ENCODE measurements at regions not wholly inside any gene's neighbourhood (a gene's known extent, or its start where the extent isn't known, plus 50 kb on each side); places are given as distances from the start of the nearest gene placed in this dataset.

- Histone ChIP-seq H3K4me1 (ENCODE audit: control insufficient read depth in 1 of 2, insufficient read depth in 2 of 2, low read length in 2 of 2) (no peaks in the 10 kb centered on the region), H3K4me3 (ENCODE audit: low read length in 2 of 2) (no peak overlapping the region), H3K27me3 (ENCODE audit: control insufficient read depth in 1 of 2, insufficient read depth in 2 of 2, low read length in 1 of 2) (no peaks in the 10 kb centered on the region), H3K9me3 (ENCODE audit: control insufficient read depth, low read length) (no peaks in the 10 kb centered on the region), H3K27ac (ENCODE audit: low read depth in 1 of 2, low read length in 2 of 2) (no peak overlapping the region), H3K36me3 (ENCODE audit: control insufficient read depth in 1 of 2, insufficient read depth in 2 of 2, low read length in 1 of 2) (no peaks in the 10 kb centered on the region)
- DNase-seq (no peak), ATAC-seq (ENCODE audit: low FRiP score) (no peak)
- WGBS, 2 donors: 87 to 93% methylated on average over 3 of the region's 3 CpGs
- intact Hi-C loops (cut with DNase I): no loop called here
These were observed 96.4 kb downstream of the ACTL7B start for GRCh38 chr9:108759399-108759798.

GRCh38 chr9:108756746-108757490, 98.9 kb downstream of the ACTL7B start:
- Histone ChIP-seq H3K27ac (ENCODE audit: low read depth in 1 of 2, low read length in 2 of 2) (no peak overlapping the region), H3K27me3 (ENCODE audit: control insufficient read depth in 1 of 2, insufficient read depth in 2 of 2, low read length in 1 of 2) (no peaks in the 10 kb centered on the region), H3K36me3 (ENCODE audit: control insufficient read depth in 1 of 2, insufficient read depth in 2 of 2, low read length in 1 of 2) (no peaks in the 10 kb centered on the region), H3K9me3 (ENCODE audit: control insufficient read depth, low read length) (no peaks in the 10 kb centered on the region), H3K4me1 (ENCODE audit: control insufficient read depth in 1 of 2, insufficient read depth in 2 of 2, low read length in 2 of 2) (no peaks in the 10 kb centered on the region), H3K4me3 (ENCODE audit: low read length in 2 of 2) (no peak overlapping the region)
- 67 to 80% methylated on average over 3 of the region's 3 CpGs for WGBS, 2 donors
- intact Hi-C loops (cut with DNase I): no loop called here
- no peak for DNase-seq
- ATAC-seq (ENCODE audit: low FRiP score): no peak

- ATAC-seq (ENCODE audit: low FRiP score): no peak
- H3K36me3 ChIP-seq (ENCODE audit: control insufficient read depth in 1 of 2, insufficient read depth in 2 of 2, low read length in 1 of 2): no peaks in the 10 kb centered on the region
- no peaks in the 10 kb centered on the region for H3K9me3 ChIP-seq (ENCODE audit: control insufficient read depth, low read length)
- 94 to 97% methylated on average over 3 of the region's 3 CpGs for WGBS, 2 donors
- intact Hi-C loops (cut with DNase I): no loop called here
- H3K4me1 ChIP-seq (ENCODE audit: control insufficient read depth in 1 of 2, insufficient read depth in 2 of 2, low read length in 2 of 2): no peaks in the 10 kb centered on the region
- H3K27ac ChIP-seq (ENCODE audit: low read depth in 1 of 2, low read length in 2 of 2): no peak overlapping the region
- no peak for DNase-seq
- no peak overlapping the region for H3K4me3 ChIP-seq (ENCODE audit: low read length in 2 of 2)
- no peaks in the 10 kb centered on the region for H3K27me3 ChIP-seq (ENCODE audit: control insufficient read depth in 1 of 2, insufficient read depth in 2 of 2, low read length in 1 of 2)
These were observed 99.8 kb downstream of the ACTL7B start for GRCh38 chr9:108755979-108756378.

GRCh38 chr9:108751369-108751768, 104.4 kb downstream of the ACTL7B start:
- no peaks in the 10 kb centered on the region for H3K4me1 ChIP-seq (ENCODE audit: control insufficient read depth in 1 of 2, insufficient read depth in 2 of 2, low read length in 2 of 2)
- no peak for ATAC-seq (ENCODE audit: low FRiP score)

GRCh38 chr9:108750661-108751215, 105.0 kb downstream of the ACTL7B start:
- Histone ChIP-seq H3K4me1 (ENCODE audit: control insufficient read depth in 1 of 2, insufficient read depth in 2 of 2, low read length in 2 of 2) (no peaks in the 10 kb centered on the region), H3K36me3 (ENCODE audit: control insufficient read depth in 1 of 2, insufficient read depth in 2 of 2, low read length in 1 of 2) (no peaks in the 10 kb centered on the region), H3K27ac (ENCODE audit: low read depth in 1 of 2, low read length in 2 of 2) (no peak overlapping the region), H3K9me3 (ENCODE audit: control insufficient read depth, low read length) (no peaks in the 10 kb centered on the region), H3K4me3 (ENCODE audit: low read length in 2 of 2) (no peak overlapping the region), H3K27me3 (ENCODE audit: control insufficient read depth in 1 of 2, insufficient read depth in 2 of 2, low read length in 1 of 2) (no peaks in the 10 kb centered on the region)
- 75 to 78% methylated on average over 6 of the region's 6 CpGs for WGBS, 2 donors
- ATAC-seq (ENCODE audit: low FRiP score) (no peak), DNase-seq (no peak)
- intact Hi-C loops (cut with DNase I): no loop called here

More at GRCh38 chr9:108751369-108751768, 104.4 kb downstream of the ACTL7B start:
- Histone ChIP-seq H3K36me3 (ENCODE audit: control insufficient read depth in 1 of 2, insufficient read depth in 2 of 2, low read length in 1 of 2) (no peaks in the 10 kb centered on the region), H3K9me3 (ENCODE audit: control insufficient read depth, low read length) (no peaks in the 10 kb centered on the region), H3K27ac (ENCODE audit: low read depth in 1 of 2, low read length in 2 of 2) (no peak overlapping the region), H3K4me3 (ENCODE audit: low read length in 2 of 2) (no peak overlapping the region), H3K27me3 (ENCODE audit: control insufficient read depth in 1 of 2, insufficient read depth in 2 of 2, low read length in 1 of 2) (no peaks in the 10 kb centered on the region)
- intact Hi-C loops (cut with DNase I): no loop called here
- DNase-seq: no peak

- no peak overlapping the region for H3K4me3 ChIP-seq (ENCODE audit: low read length in 2 of 2)
- H3K27me3 ChIP-seq (ENCODE audit: control insufficient read depth in 1 of 2, insufficient read depth in 2 of 2, low read length in 1 of 2): no peaks in the 10 kb centered on the region
- H3K36me3 ChIP-seq (ENCODE audit: control insufficient read depth in 1 of 2, insufficient read depth in 2 of 2, low read length in 1 of 2): no peaks in the 10 kb centered on the region
- DNase-seq (no peak), ATAC-seq (ENCODE audit: low FRiP score) (no peak)
- no peak overlapping the region for H3K27ac ChIP-seq (ENCODE audit: low read depth in 1 of 2, low read length in 2 of 2)
- H3K4me1 ChIP-seq (ENCODE audit: control insufficient read depth in 1 of 2, insufficient read depth in 2 of 2, low read length in 2 of 2): no peaks in the 10 kb centered on the region
- H3K9me3 ChIP-seq (ENCODE audit: control insufficient read depth, low read length): no peaks in the 10 kb centered on the region
- intact Hi-C loops (cut with DNase I): no loop called here
These were observed 107.0 kb downstream of the ACTL7B start for GRCh38 chr9:108748776-108749175.

- DNase-seq: no peak
- ATAC-seq (ENCODE audit: low FRiP score): peak; percentile 26
- WGBS, 2 donors: 23 to 25% methylated on average over 2 of the region's 2 CpGs
These were observed 108.9 kb downstream of the ACTL7B start for GRCh38 chr9:108746864-108747263.

GRCh38 chr9:108746001-108746400, 109.8 kb downstream of the ACTL7B start:
- Histone ChIP-seq H3K9me3 (ENCODE audit: control insufficient read depth, low read length) (no peaks in the 10 kb centered on the region), H3K27me3 (ENCODE audit: control insufficient read depth in 1 of 2, insufficient read depth in 2 of 2, low read length in 1 of 2) (no peaks in the 10 kb centered on the region), H3K36me3 (ENCODE audit: control insufficient read depth in 1 of 2, insufficient read depth in 2 of 2, low read length in 1 of 2) (no peaks in the 10 kb centered on the region), H3K4me3 (ENCODE audit: low read length in 2 of 2) (no peak overlapping the region), H3K27ac (ENCODE audit: low read depth in 1 of 2, low read length in 2 of 2) (no peak overlapping the region), H3K4me1 (ENCODE audit: control insufficient read depth in 1 of 2, insufficient read depth in 2 of 2, low read length in 2 of 2) (no peaks in the 10 kb centered on the region)
- WGBS, 2 donors: 65 to 88% methylated on average over 2 to 3 of the region's 3 CpGs
- DNase-seq (no peak), ATAC-seq (ENCODE audit: low FRiP score) (no peak)
- intact Hi-C loops (cut with DNase I): no loop called here

More at GRCh38 chr9:108746864-108747263, 108.9 kb downstream of the ACTL7B start:
- Histone ChIP-seq H3K27ac (ENCODE audit: low read depth in 1 of 2, low read length in 2 of 2) (no peak overlapping the region), H3K27me3 (ENCODE audit: control insufficient read depth in 1 of 2, insufficient read depth in 2 of 2, low read length in 1 of 2) (no peaks in the 10 kb centered on the region), H3K36me3 (ENCODE audit: control insufficient read depth in 1 of 2, insufficient read depth in 2 of 2, low read length in 1 of 2) (no peaks in the 10 kb centered on the region), H3K4me3 (ENCODE audit: low read length in 2 of 2) (no peak overlapping the region), H3K9me3 (ENCODE audit: control insufficient read depth, low read length) (no peaks in the 10 kb centered on the region), H3K4me1 (ENCODE audit: control insufficient read depth in 1 of 2, insufficient read depth in 2 of 2, low read length in 2 of 2) (no peaks in the 10 kb centered on the region)
- intact Hi-C loops (cut with DNase I): no loop called here

- intact Hi-C loops (cut with DNase I): no loop called here
- WGBS, 2 donors: 96% methylated on average over 2 of the region's 2 CpGs
- ATAC-seq (ENCODE audit: low FRiP score) (no peak), DNase-seq (no peak)
- Histone ChIP-seq H3K4me1 (ENCODE audit: control insufficient read depth in 1 of 2, insufficient read depth in 2 of 2, low read length in 2 of 2) (no peaks in the 10 kb centered on the region), H3K27me3 (ENCODE audit: control insufficient read depth in 1 of 2, insufficient read depth in 2 of 2, low read length in 1 of 2) (no peaks in the 10 kb centered on the region), H3K4me3 (ENCODE audit: low read length in 2 of 2) (no peak overlapping the region), H3K27ac (ENCODE audit: low read depth in 1 of 2, low read length in 2 of 2) (no peak overlapping the region), H3K9me3 (ENCODE audit: control insufficient read depth, low read length) (no peaks in the 10 kb centered on the region), H3K36me3 (ENCODE audit: control insufficient read depth in 1 of 2, insufficient read depth in 2 of 2, low read length in 1 of 2) (no peaks in the 10 kb centered on the region)
These were observed 111.1 kb downstream of the ACTL7B start for GRCh38 chr9:108744641-108745040.
